ENCODE measurements at regions not wholly inside any gene's neighbourhood (a gene's known extent, or its start where the extent isn't known, plus 50 kb on each side); places are given as distances from the start of the nearest gene placed in this dataset.
"Not testable (repeated sequence)": the region's sequence is repeated elsewhere in the genome, so short reads cannot be mapped to it uniquely, and the experiment has no call there.

- peaks cover 0 to 22% of the 10 kb centered on the region in 2 donors for H3K4me1 ChIP-seq (ENCODE audit: control insufficient read depth in 2 of 2, insufficient read depth in 2 of 2, low read length in 1 of 2)
- peaks cover 0 to 2% of the 10 kb centered on the region in 2 donors for H3K36me3 ChIP-seq (ENCODE audit: control insufficient read depth in 2 of 2, insufficient read depth in 2 of 2, low read length in 1 of 2)
- H3K9me3 ChIP-seq (ENCODE audit: control insufficient read depth in 2 of 2, insufficient read depth in 1 of 2, low read depth in 1 of 2, low read length in 1 of 2): no peaks in the 10 kb centered on the region
Observed at GRCh38 chr16:27636453-27637240, 86.7 kb downstream of the KATNIP start.

GRCh38 chr16:27638833-27639560 lies 89.1 kb downstream of the KATNIP start:
- Histone ChIP-seq H3K27me3 (ENCODE audit: control insufficient read depth in 1 of 2, insufficient read depth in 2 of 2, low read length in 2 of 2) (no peaks in the 10 kb centered on the region), H3K27ac (ENCODE audit: low read depth in 2 of 2, low read length in 1 of 2) (peak overlapping the region; percentile 92 to 97), H3K36me3 (ENCODE audit: control insufficient read depth in 2 of 2, insufficient read depth in 2 of 2, low read length in 1 of 2) (no peaks in the 10 kb centered on the region), H3K9me3 (ENCODE audit: control insufficient read depth in 2 of 2, insufficient read depth in 1 of 2, low read depth in 1 of 2, low read length in 1 of 2) (no peaks in the 10 kb centered on the region), H3K4me3 (ENCODE audit: low read depth in 1 of 2, low read length in 2 of 2) (no peak overlapping the region), H3K4me1 (ENCODE audit: control insufficient read depth in 2 of 2, insufficient read depth in 2 of 2, low read length in 1 of 2) (peaks cover 0 to 22% of the 10 kb centered on the region in 2 donors)
- WGBS, 2 donors: 50 to 61% methylated on average over 15 of the region's 15 CpGs

More at GRCh38 chr16:27636453-27637240, 86.7 kb downstream of the KATNIP start:
- no peaks in the 10 kb centered on the region for H3K27me3 ChIP-seq (ENCODE audit: control insufficient read depth in 1 of 2, insufficient read depth in 2 of 2, low read length in 2 of 2)
- WGBS, 2 donors: 74 to 77% methylated on average over 7 of the region's 7 CpGs
- peak overlapping the region in 1 of 2 donors; percentile 95 for H3K27ac ChIP-seq (ENCODE audit: low read depth in 2 of 2, low read length in 1 of 2)
- no peak overlapping the region for H3K4me3 ChIP-seq (ENCODE audit: low read depth in 1 of 2, low read length in 2 of 2)

- Histone ChIP-seq H3K4me1 (ENCODE audit: control insufficient read depth in 2 of 2, insufficient read depth in 2 of 2, low read length in 1 of 2) (peaks cover 0 to 22% of the 10 kb centered on the region in 2 donors), H3K27me3 (ENCODE audit: control insufficient read depth in 1 of 2, insufficient read depth in 2 of 2, low read length in 2 of 2) (no peaks in the 10 kb centered on the region), H3K4me3 (ENCODE audit: low read depth in 1 of 2, low read length in 2 of 2) (no peak overlapping the region), H3K9me3 (ENCODE audit: control insufficient read depth in 2 of 2, insufficient read depth in 1 of 2, low read depth in 1 of 2, low read length in 1 of 2) (no peaks in the 10 kb centered on the region), H3K36me3 (ENCODE audit: control insufficient read depth in 2 of 2, insufficient read depth in 2 of 2, low read length in 1 of 2) (no peaks in the 10 kb centered on the region), H3K27ac (ENCODE audit: low read depth in 2 of 2, low read length in 1 of 2) (peak overlapping the region; percentile 92 to 97)
- WGBS, 2 donors: 42 to 46% methylated on average over 7 of the region's 7 CpGs
Observed at GRCh38 chr16:27639561-27640276, 89.8 kb downstream of the KATNIP start.

GRCh38 chr16:27640277-27640600 lies 90.3 kb downstream of the KATNIP start:
- no peaks in the 10 kb centered on the region for H3K27me3 ChIP-seq (ENCODE audit: control insufficient read depth in 1 of 2, insufficient read depth in 2 of 2, low read length in 2 of 2)
- H3K27ac ChIP-seq (ENCODE audit: low read depth in 2 of 2, low read length in 1 of 2): peak overlapping the region; percentile 92 to 97
- H3K36me3 ChIP-seq (ENCODE audit: control insufficient read depth in 2 of 2, insufficient read depth in 2 of 2, low read length in 1 of 2): no peaks in the 10 kb centered on the region
- 47 to 57% methylated on average over 6 of the region's 6 CpGs for WGBS, 2 donors
- no peak overlapping the region for H3K4me3 ChIP-seq (ENCODE audit: low read depth in 1 of 2, low read length in 2 of 2)
- H3K4me1 ChIP-seq (ENCODE audit: control insufficient read depth in 2 of 2, insufficient read depth in 2 of 2, low read length in 1 of 2): peaks cover 0 to 22% of the 10 kb centered on the region in 2 donors
- H3K9me3 ChIP-seq (ENCODE audit: control insufficient read depth in 2 of 2, insufficient read depth in 1 of 2, low read depth in 1 of 2, low read length in 1 of 2): no peaks in the 10 kb centered on the region

GRCh38 chr16:27641260-27641659 lies 91.3 kb downstream of the KATNIP start:
- H3K27ac ChIP-seq (ENCODE audit: low read depth in 2 of 2, low read length in 1 of 2): peak overlapping the region in 1 of 2 donors; percentile 19
- H3K27me3 ChIP-seq (ENCODE audit: control insufficient read depth in 1 of 2, insufficient read depth in 2 of 2, low read length in 2 of 2): no peaks in the 10 kb centered on the region
- no peaks in the 10 kb centered on the region for H3K9me3 ChIP-seq (ENCODE audit: control insufficient read depth in 2 of 2, insufficient read depth in 1 of 2, low read depth in 1 of 2, low read length in 1 of 2)
- no peak overlapping the region for H3K4me3 ChIP-seq (ENCODE audit: low read depth in 1 of 2, low read length in 2 of 2)
- peaks cover 0 to 22% of the 10 kb centered on the region in 2 donors for H3K4me1 ChIP-seq (ENCODE audit: control insufficient read depth in 2 of 2, insufficient read depth in 2 of 2, low read length in 1 of 2)
- no peaks in the 10 kb centered on the region for H3K36me3 ChIP-seq (ENCODE audit: control insufficient read depth in 2 of 2, insufficient read depth in 2 of 2, low read length in 1 of 2)
- 93 to 95% methylated on average over 9 of the region's 9 CpGs for WGBS, 2 donors

- H3K27me3 ChIP-seq (ENCODE audit: control insufficient read depth in 1 of 2, insufficient read depth in 2 of 2, low read length in 2 of 2); H3K9me3 ChIP-seq (ENCODE audit: control insufficient read depth in 2 of 2, insufficient read depth in 1 of 2, low read depth in 1 of 2, low read length in 1 of 2); H3K36me3 ChIP-seq (ENCODE audit: control insufficient read depth in 2 of 2, insufficient read depth in 2 of 2, low read length in 1 of 2); H3K4me3 ChIP-seq (ENCODE audit: low read depth in 1 of 2, low read length in 2 of 2); H3K27ac ChIP-seq (ENCODE audit: low read depth in 2 of 2, low read length in 1 of 2): not testable (repeated sequence)
- peaks cover 0 to 16% of the 10 kb centered on the region in 2 donors for H3K4me1 ChIP-seq (ENCODE audit: control insufficient read depth in 2 of 2, insufficient read depth in 2 of 2, low read length in 1 of 2)
- WGBS, 2 donors: 96 to 97% methylated on average over 10 of the region's 10 CpGs
Observed at GRCh38 chr16:27641734-27642415, 91.9 kb downstream of the KATNIP start.

GRCh38 chr16:27642756-27643155 lies 92.8 kb downstream of the KATNIP start:
- Histone ChIP-seq H3K4me3 (ENCODE audit: low read depth in 1 of 2, low read length in 2 of 2) (no peak overlapping the region), H3K27ac (ENCODE audit: low read depth in 2 of 2, low read length in 1 of 2) (peak overlapping the region in 1 of 2 donors; percentile 72), H3K9me3 (ENCODE audit: control insufficient read depth in 2 of 2, insufficient read depth in 1 of 2, low read depth in 1 of 2, low read length in 1 of 2) (no peaks in the 10 kb centered on the region), H3K36me3 (ENCODE audit: control insufficient read depth in 2 of 2, insufficient read depth in 2 of 2, low read length in 1 of 2) (no peaks in the 10 kb centered on the region), H3K4me1 (ENCODE audit: control insufficient read depth in 2 of 2, insufficient read depth in 2 of 2, low read length in 1 of 2) (peaks cover 0 to 13% of the 10 kb centered on the region in 2 donors), H3K27me3 (ENCODE audit: control insufficient read depth in 1 of 2, insufficient read depth in 2 of 2, low read length in 2 of 2) (no peaks in the 10 kb centered on the region)
- WGBS, 2 donors: 60 to 67% methylated on average over 4 of the region's 4 CpGs

GRCh38 chr16:27644165-27644564 lies 94.2 kb downstream of the KATNIP start:
- peaks cover 0 to 6% of the 10 kb centered on the region in 2 donors for H3K36me3 ChIP-seq (ENCODE audit: control insufficient read depth in 2 of 2, insufficient read depth in 2 of 2, low read length in 1 of 2)
- no peak overlapping the region for H3K27ac ChIP-seq (ENCODE audit: low read depth in 2 of 2, low read length in 1 of 2)
- peaks cover 0 to 3% of the 10 kb centered on the region in 2 donors for H3K4me1 ChIP-seq (ENCODE audit: control insufficient read depth in 2 of 2, insufficient read depth in 2 of 2, low read length in 1 of 2)
- no peaks in the 10 kb centered on the region for H3K27me3 ChIP-seq (ENCODE audit: control insufficient read depth in 1 of 2, insufficient read depth in 2 of 2, low read length in 2 of 2)
- no peak overlapping the region for H3K4me3 ChIP-seq (ENCODE audit: low read depth in 1 of 2, low read length in 2 of 2)
- WGBS, 2 donors: 82 to 83% methylated on average over 8 of the region's 8 CpGs
- no peaks in the 10 kb centered on the region for H3K9me3 ChIP-seq (ENCODE audit: control insufficient read depth in 2 of 2, insufficient read depth in 1 of 2, low read depth in 1 of 2, low read length in 1 of 2)

- Histone ChIP-seq H3K9me3 (ENCODE audit: control insufficient read depth in 2 of 2, insufficient read depth in 1 of 2, low read depth in 1 of 2, low read length in 1 of 2) (no peaks in the 10 kb centered on the region), H3K4me1 (ENCODE audit: control insufficient read depth in 2 of 2, insufficient read depth in 2 of 2, low read length in 1 of 2) (no peaks in the 10 kb centered on the region), H3K27ac (ENCODE audit: low read depth in 2 of 2, low read length in 1 of 2) (peak overlapping the region in 1 of 2 donors; percentile 2), H3K36me3 (ENCODE audit: control insufficient read depth in 2 of 2, insufficient read depth in 2 of 2, low read length in 1 of 2) (peaks cover 0 to 8% of the 10 kb centered on the region in 2 donors), H3K27me3 (ENCODE audit: control insufficient read depth in 1 of 2, insufficient read depth in 2 of 2, low read length in 2 of 2) (no peaks in the 10 kb centered on the region), H3K4me3 (ENCODE audit: low read depth in 1 of 2, low read length in 2 of 2) (no peak overlapping the region)
- 96 to 99% methylated on average over 5 of the region's 5 CpGs for WGBS, 2 donors
Observed at GRCh38 chr16:27645396-27645795, 95.5 kb downstream of the KATNIP start.
